ENCODE measurements at regions not wholly inside any gene's neighbourhood (a gene's known extent, or its start where the extent isn't known, plus 50 kb on each side); places are given as distances from the start of the nearest gene placed in this dataset.

GRCh38 chr5:144030904-144031303 lies 139.6 kb downstream of the YIPF5 start:
- TF ChIP-seq TEAD4 (IDR thresholded peaks at IDR 0.05) (no peak), CREB1 (IDR thresholded peaks at IDR 0.05; ENCODE audit: low read depth) (no peak), EP300 (IDR thresholded peaks at IDR 0.05; ENCODE audit: borderline replicate concordance) (no peak), TAF1 (IDR thresholded peaks at IDR 0.05; ENCODE audit: low read depth) (no peak), FOXM1 (IDR thresholded peaks at IDR 0.05; ENCODE audit: borderline replicate concordance, low read depth) (no peak), NFIC (IDR thresholded peaks at IDR 0.05) (no peak), CEBPB (IDR thresholded peaks at IDR 0.05) (no peak), YY1 (IDR thresholded peaks at IDR 0.05; ENCODE audit: low read depth) (no peak), EGR1 (IDR thresholded peaks at IDR 0.05) (no peak), ZBTB7A (IDR thresholded peaks at IDR 0.05; ENCODE audit: low read depth) (no peak)

All from Ishikawa (cell line).